ENCODE measurements at regions not wholly inside any gene's neighbourhood (a gene's known extent, or its start where the extent isn't known, plus 50 kb on each side); places are given as distances from the start of the nearest gene placed in this dataset.

DNA sequence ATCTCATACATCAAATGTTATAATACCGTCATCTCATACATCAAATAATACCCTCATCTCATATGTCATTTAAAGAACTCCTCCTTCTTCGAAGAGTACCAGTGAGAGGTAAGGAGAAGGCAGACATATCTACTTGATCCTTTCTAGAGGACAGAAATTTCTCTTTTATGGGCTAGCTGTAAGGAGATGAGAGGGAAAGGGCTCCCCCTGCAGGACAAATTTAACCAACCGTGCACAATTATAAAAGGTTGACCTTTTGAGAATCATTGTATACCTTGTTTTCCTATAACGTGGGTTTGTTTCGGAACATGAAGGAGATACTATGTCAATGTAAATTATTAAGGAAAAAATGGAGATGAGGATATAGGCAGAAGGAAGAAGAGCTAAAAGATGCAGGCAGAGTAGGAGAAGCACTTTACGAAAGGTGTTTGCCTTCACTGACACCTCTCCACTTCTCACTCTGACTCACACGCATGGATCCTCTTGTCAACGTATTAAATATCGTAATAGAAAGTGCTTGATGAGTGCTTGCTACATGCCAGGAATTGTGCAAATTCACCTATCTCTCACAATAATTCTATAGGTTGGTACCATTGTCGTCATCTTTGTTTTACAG lies 465.9 kb upstream of the ERCC4 start:
- H3K9me3 ChIP-seq (ENCODE audit: low read length) = no peaks in the 10 kb centered on the region
- TF ChIP-seq EZH2 (IDR thresholded peaks at IDR 0.05; ENCODE audit: borderline replicate concordance, low read length) = no peak
- TF ChIP-seq, protein P1, sequence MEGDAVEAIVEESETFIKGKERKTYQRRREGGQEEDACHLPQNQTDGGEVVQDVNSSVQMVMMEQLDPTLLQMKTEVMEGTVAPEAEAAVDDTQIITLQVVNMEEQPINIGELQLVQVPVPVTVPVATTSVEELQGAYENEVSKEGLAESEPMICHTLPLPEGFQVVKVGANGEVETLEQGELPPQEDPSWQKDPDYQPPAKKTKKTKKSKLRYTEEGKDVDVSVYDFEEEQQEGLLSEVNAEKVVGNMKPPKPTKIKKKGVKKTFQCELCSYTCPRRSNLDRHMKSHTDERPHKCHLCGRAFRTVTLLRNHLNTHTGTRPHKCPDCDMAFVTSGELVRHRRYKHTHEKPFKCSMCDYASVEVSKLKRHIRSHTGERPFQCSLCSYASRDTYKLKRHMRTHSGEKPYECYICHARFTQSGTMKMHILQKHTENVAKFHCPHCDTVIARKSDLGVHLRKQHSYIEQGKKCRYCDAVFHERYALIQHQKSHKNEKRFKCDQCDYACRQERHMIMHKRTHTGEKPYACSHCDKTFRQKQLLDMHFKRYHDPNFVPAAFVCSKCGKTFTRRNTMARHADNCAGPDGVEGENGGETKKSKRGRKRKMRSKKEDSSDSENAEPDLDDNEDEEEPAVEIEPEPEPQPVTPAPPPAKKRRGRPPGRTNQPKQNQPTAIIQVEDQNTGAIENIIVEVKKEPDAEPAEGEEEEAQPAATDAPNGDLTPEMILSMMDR (IDR thresholded peaks at IDR 0.05; ENCODE audit: low read length) = peak; percentile 90
- peak overlapping the region; percentile 15; the same call in 1 of the 2 replicates for H3K4me2 ChIP-seq (ENCODE audit: low read length)
- H4K20me1 ChIP-seq (ENCODE audit: insufficient read depth, low read length) = no peaks in the 10 kb centered on the region
- H3K4me3 ChIP-seq (ENCODE audit: low read depth, low read length, poor library complexity, severe bottlenecking) = no peak overlapping the region
- no peaks in the 10 kb centered on the region for H3K79me2 ChIP-seq (ENCODE audit: insufficient read depth, low read length)
- H3K9ac ChIP-seq (ENCODE audit: low read length) = no peak overlapping the region; the same call in 1 of the 2 replicates
- H3K36me3 ChIP-seq (ENCODE audit: insufficient read depth, low read length) = no peaks in the 10 kb centered on the region
- no peaks in the 10 kb centered on the region for H3K27me3 ChIP-seq (ENCODE audit: insufficient read depth, low read length)
- peaks cover 28% of the 10 kb centered on the region for H3K4me1 ChIP-seq (ENCODE audit: insufficient read depth, low read length, severe bottlenecking)
- H3K9me2 ChIP-seq (ENCODE audit: low read depth, low read length) = no peaks in the 10 kb centered on the region
- H2AFZ ChIP-seq (ENCODE audit: low read length) = no peak overlapping the region
- H3K27ac ChIP-seq (ENCODE audit: low read depth, low read length, poor library complexity, severe bottlenecking) = peak overlapping the region; percentile 27
- no peaks in the 10 kb centered on the region for H3F3A ChIP-seq (ENCODE audit: insufficient read depth, low read length)

GRCh38 chr16:13463619-13464018 lies 456.3 kb upstream of the ERCC4 start:
- Histone ChIP-seq H3K4me1 (ENCODE audit: insufficient read depth, low read length, severe bottlenecking) (no peaks in the 10 kb centered on the region), H3K79me2 (ENCODE audit: insufficient read depth, low read length) (no peaks in the 10 kb centered on the region), H3F3A (ENCODE audit: insufficient read depth, low read length) (no peaks in the 10 kb centered on the region), H3K36me3 (ENCODE audit: insufficient read depth, low read length) (no peaks in the 10 kb centered on the region), H3K27ac (ENCODE audit: low read depth, low read length, poor library complexity, severe bottlenecking) (no peak overlapping the region), H3K4me3 (ENCODE audit: low read depth, low read length, poor library complexity, severe bottlenecking) (no peak overlapping the region), H3K9ac (ENCODE audit: low read length) (no peak overlapping the region), H3K9me2 (ENCODE audit: low read depth, low read length) (no peaks in the 10 kb centered on the region), H3K4me2 (ENCODE audit: low read length) (no peak overlapping the region), H4K20me1 (ENCODE audit: insufficient read depth, low read length) (no peaks in the 10 kb centered on the region), H3K27me3 (ENCODE audit: insufficient read depth, low read length) (no peaks in the 10 kb centered on the region; the same call in 1 of the 2 replicates), H3K9me3 (ENCODE audit: low read length) (no peaks in the 10 kb centered on the region), H2AFZ (ENCODE audit: low read length) (no peak overlapping the region)
- TF ChIP-seq EZH2 (IDR thresholded peaks at IDR 0.05; ENCODE audit: borderline replicate concordance, low read length) = no peak
- TF ChIP-seq, protein P1 (IDR thresholded peaks at IDR 0.05; ENCODE audit: low read length) = no peak

- TF ChIP-seq, protein P1 (IDR thresholded peaks at IDR 0.05; ENCODE audit: low read length) = no peak
- TF ChIP-seq EZH2 (IDR thresholded peaks at IDR 0.05; ENCODE audit: borderline replicate concordance, low read length) = no peak
- Histone ChIP-seq H3K9me3 (ENCODE audit: low read length) (no peaks in the 10 kb centered on the region), H3K4me2 (ENCODE audit: low read length) (no peak overlapping the region), H3F3A (ENCODE audit: insufficient read depth, low read length) (no peaks in the 10 kb centered on the region), H3K4me1 (ENCODE audit: insufficient read depth, low read length, severe bottlenecking) (no peaks in the 10 kb centered on the region), H3K36me3 (ENCODE audit: insufficient read depth, low read length) (no peaks in the 10 kb centered on the region), H3K9ac (ENCODE audit: low read length) (no peak overlapping the region), H4K20me1 (ENCODE audit: insufficient read depth, low read length) (no peaks in the 10 kb centered on the region), H3K79me2 (ENCODE audit: insufficient read depth, low read length) (no peaks in the 10 kb centered on the region), H3K9me2 (ENCODE audit: low read depth, low read length) (no peaks in the 10 kb centered on the region), H3K27ac (ENCODE audit: low read depth, low read length, poor library complexity, severe bottlenecking) (no peak overlapping the region), H3K27me3 (ENCODE audit: insufficient read depth, low read length) (no peaks in the 10 kb centered on the region; the same call in 1 of the 2 replicates), H3K4me3 (ENCODE audit: low read depth, low read length, poor library complexity, severe bottlenecking) (no peak overlapping the region), H2AFZ (ENCODE audit: low read length) (no peak overlapping the region)
These were observed 448.9 kb upstream of the ERCC4 start for GRCh38 chr16:13471036-13471435.
